ENCODE measurements at regions not wholly inside any gene's neighbourhood (a gene's known extent, or its start where the extent isn't known, plus 50 kb on each side); places are given as distances from the start of the nearest gene placed in this dataset.

GRCh38 chr6:44662461-44663121, 275.1 kb downstream of the CDC5L start:
- no peak for DNase-seq (ENCODE audit: low read depth in 2 of 2)

GRCh38 chr6:44663860-44664634, 276.5 kb downstream of the CDC5L start:
- DNase-seq (ENCODE audit: low read depth in 2 of 2) = no peak

GRCh38 chr6:44664716-44665115, 277.2 kb downstream of the CDC5L start:
- DNase-seq (ENCODE audit: low read depth in 2 of 2) = no peak

GRCh38 chr6:44665143-44665542, 277.6 kb downstream of the CDC5L start:
- DNase-seq (ENCODE audit: low read depth in 2 of 2) = no peak

- DNase-seq (ENCODE audit: low read depth in 2 of 2) = no peak
Observed at GRCh38 chr6:44665683-44666082, 278.2 kb downstream of the CDC5L start.

GRCh38 chr6:44666324-44666723, 278.8 kb downstream of the CDC5L start:
- no peak for DNase-seq (ENCODE audit: low read depth in 2 of 2)

GRCh38 chr6:44667226-44667625, 279.7 kb downstream of the CDC5L start:
- DNase-seq (ENCODE audit: low read depth in 2 of 2) = no peak

- no peak for DNase-seq (ENCODE audit: low read depth in 2 of 2)
Observed at GRCh38 chr6:44667668-44668390, 280.3 kb downstream of the CDC5L start.

DNA sequence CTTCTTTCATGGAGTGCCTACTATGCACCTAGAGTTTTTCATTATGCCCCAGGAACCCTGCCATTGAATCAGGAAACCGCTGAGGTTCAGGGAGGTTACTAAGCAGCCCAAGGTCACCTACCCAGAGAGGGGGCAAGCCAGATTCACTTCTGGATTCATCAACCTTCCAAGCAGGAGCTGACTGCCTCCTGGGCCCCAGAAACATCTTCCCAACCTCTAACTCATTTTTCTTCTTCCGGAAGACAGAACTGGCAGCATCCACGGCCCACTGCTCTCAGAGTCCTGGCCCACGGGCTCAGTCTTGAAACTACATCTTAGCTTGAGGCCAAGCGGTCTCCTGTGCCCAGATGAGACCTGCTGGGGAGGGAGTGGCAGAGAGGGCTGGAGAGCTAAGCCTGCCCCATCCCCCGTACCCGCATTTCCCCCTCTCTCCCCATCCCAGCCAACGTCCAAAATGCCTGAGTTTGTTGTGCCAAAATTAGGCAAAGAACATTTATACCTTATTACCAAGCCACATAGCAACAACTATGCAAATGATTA, 281.0 kb downstream of the CDC5L start:
- no peak for DNase-seq (ENCODE audit: low read depth in 2 of 2)

GRCh38 chr6:44668976-44669934, 281.7 kb downstream of the CDC5L start:
- no peak for DNase-seq (ENCODE audit: low read depth in 2 of 2)

DNA sequence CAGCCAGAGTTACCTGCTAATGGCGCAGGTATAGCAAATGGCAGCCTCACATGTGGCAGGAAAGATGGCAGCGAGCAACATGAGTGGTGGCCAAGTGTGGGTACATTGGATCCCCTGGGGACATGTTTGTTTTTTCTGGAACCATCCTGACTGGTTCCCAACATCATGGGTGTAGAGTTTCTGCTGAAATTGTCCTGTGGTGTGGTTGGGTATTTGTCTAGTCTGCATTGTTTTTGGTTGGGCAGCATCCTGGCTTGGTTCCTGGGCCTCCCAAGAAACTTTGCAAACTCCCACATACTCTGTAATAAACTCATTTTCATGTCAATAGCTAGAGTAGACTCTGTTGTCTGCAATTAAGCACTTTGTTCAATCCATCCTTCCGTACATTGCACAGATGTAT, 282.6 kb downstream of the CDC5L start:
- DNase-seq (ENCODE audit: low read depth in 2 of 2) = no peak

DNA sequence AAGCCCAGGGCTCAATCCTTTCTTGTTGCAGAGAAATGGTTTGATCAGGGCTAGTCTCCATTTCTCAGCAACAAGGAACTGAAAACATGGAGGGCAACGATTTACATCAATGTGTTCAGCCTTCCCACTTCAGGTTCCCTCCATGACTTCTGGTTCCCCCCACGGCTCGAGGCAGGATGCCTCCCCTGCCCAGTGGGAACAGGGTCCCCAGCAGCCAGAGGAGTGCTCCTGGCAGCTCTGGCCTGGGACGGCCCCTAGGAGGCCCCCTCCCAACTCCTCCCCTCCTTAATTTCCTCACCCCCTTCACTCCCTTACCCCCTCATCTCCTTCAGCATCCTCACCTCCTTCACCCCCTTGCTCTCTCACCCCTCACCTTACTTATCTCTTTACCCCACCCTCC, 283.8 kb downstream of the CDC5L start:
- no peak for DNase-seq (ENCODE audit: low read depth in 2 of 2)

DNA sequence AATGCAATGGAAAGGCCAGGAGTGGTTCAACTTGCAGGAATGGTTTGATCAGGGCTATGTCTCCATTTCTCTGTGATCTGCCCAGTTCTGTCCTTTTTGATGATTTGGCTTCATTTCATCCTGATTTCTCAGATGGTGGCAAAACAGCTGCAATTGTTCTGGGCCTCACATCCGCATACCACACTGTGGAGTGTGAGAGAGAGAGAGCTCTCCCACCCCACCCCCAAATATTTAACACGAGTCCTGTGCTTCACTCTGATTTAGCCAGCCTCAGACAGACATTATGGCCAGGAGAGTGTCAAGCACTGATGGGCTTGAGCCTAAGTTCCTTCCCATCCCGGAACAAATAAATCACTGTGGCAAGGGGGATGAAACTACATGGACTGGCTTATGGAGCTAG, 284.6 kb downstream of the CDC5L start:
- no peak for DNase-seq (ENCODE audit: low read depth in 2 of 2)

DNA sequence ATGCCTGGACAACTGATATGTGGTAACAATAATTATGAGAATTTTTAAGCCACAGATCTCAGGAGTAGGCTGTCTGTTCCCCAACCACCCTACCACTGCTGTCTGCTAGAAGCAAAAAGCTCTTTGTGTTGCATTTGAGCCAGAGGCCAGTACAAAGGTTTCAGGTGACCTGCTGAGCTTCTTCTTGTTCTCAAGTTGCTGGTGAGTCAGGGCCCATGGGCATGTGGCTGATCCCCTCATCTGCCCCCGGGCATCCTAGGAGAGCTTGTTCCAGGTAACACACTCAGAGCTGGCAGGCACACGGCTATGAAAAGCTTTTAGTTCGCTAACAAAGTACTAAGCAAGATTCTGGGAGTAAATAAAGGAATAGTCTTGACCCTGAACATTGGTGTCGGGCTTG, 285.3 kb downstream of the CDC5L start:
- DNase-seq (ENCODE audit: low read depth in 2 of 2) = no peak

GRCh38 chr6:44674226-44675155, 287.0 kb downstream of the CDC5L start:
- no peak for DNase-seq (ENCODE audit: low read depth in 2 of 2)

GRCh38 chr6:44675449-44675848, 287.9 kb downstream of the CDC5L start:
- no peak for DNase-seq (ENCODE audit: low read depth in 2 of 2)

- no peak for DNase-seq (ENCODE audit: low read depth in 2 of 2)
Observed at GRCh38 chr6:44676246-44676790, 288.8 kb downstream of the CDC5L start.

DNA sequence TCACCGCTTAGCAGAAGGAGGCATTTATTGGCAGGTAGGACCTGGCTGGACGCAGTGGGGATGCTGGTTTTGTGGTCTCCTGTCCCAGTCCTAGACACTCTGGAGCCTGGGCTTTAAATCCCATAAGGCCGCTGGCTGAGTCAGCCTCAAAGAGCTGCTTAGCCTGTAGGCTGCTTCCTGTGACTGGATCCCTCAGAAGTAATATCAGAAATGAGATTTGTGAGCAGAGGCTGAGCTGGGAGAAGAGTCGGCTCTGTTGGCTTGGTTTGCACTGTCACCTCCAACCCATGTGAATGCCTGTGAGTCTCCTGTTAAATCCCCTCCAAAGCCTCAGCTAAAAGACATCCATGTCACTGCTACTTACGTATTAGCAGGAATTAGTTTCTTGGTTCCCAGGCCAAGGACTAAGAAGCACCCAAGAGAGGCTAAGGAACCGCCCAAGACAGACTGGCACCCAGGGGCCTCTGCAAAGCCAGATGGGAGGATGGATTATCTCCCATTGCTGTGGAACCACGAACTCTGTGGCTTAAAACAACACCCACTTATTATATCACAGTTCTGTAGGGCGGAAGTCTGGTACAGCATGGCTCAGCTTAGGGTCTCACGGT, 289.4 kb downstream of the CDC5L start:
- DNase-seq (ENCODE audit: low read depth in 2 of 2) = no peak

DNA sequence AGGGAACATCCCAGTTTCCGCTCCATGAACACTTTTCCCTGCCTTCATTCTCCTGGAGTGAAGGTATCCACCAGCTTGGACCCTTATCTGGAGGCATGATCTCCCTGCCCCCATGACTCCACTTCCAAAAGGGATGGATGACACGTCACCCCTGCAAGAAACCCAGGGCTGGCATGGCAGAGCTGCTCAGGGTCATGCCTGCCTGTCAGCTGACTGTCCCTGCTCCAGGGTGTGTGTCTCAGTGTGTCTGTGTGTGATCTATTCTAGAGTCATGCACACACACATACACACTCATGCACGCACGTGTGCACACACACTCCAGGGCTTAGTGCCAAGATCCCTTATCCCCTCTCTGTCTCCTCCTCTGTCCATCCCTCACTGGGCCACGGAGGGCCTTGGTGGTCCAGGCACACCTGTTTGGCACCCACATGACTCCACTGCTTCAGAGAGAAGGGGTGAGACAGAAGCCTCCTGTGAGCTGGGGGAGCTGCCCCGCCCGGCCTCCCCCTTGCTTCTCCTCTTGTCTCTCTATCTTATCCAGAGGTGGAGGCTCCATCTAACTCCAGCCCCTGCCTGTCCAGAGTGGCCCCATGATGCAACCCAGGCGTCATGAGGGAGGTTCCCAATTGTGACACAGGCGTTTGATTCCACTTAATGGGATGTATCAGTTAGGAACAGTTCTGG, 290.9 kb downstream of the CDC5L start:
- DNase-seq (ENCODE audit: low read depth in 2 of 2) = no peak

Measured in stimulated activated CD8-positive, alpha-beta memory T cell treated with anti-CD3 and anti-CD28 coated beads, Interleukin-15, amount 100 ng/mL, for 4 hours (primary cell).